HAP-1 (cell line): ENCODE measurements at regions not wholly inside any gene's neighbourhood (a gene's known extent, or its start where the extent isn't known, plus 50 kb on each side); places are given as distances from the start of the nearest gene placed in this dataset.

Experiments used
- DNase-seq, 2 experiments: peaks; one replicate each; pipeline ENCODE4 v3.0.0-alpha.2; 2016 to 2020; ENCODE audit warnings: low spot score in 2 of 2
- H3K27me3 ChIP-seq: fragments of 250-450 bp; sonication (Bioruptor Pico); 2 replicates; pipeline ENCODE4 v1.5.1; 2020; ENCODE audit warnings: low read depth, mild to moderate bottlenecking, moderate library complexity
- H3K36me3 ChIP-seq: fragments of 250-450 bp; sonication (Bioruptor Pico); replicated peaks from 2 replicates; pipeline ENCODE4 v1.5.1; 2020; ENCODE audit warnings: mild to moderate bottlenecking
- H3K4me1 ChIP-seq: fragments of 250-450 bp; sonication (Bioruptor Pico); 2 replicates; pipeline ENCODE4 v1.5.1; 2020; ENCODE audit warnings: mild to moderate bottlenecking
- H3K4me3 ChIP-seq: fragments of 250-450 bp; sonication (Bioruptor Pico); 2 replicates; pipeline ENCODE4 v1.5.1; 2020; ENCODE audit warnings: mild to moderate bottlenecking, moderate library complexity
- H3K9me3 ChIP-seq: fragments of 250-450 bp; sonication (Bioruptor Pico); 2 replicates; pipeline ENCODE4 v1.5.1; 2020; ENCODE audit warnings: mild to moderate bottlenecking, moderate library complexity
- in situ Hi-C: fragments of 300-500 bp; cut with MboI; formaldehyde crosslinking; loops from 3 replicates; pipeline ENCODE4 v1.14.3; 2020; ENCODE audit warnings: low sequenced_read_pairs, inconsistent platforms, mixed read lengths

- no peaks in the 10 kb centered on the region for H3K4me1 ChIP-seq
- H3K4me3 ChIP-seq = no peak overlapping the region
- no peaks in the 10 kb centered on the region for H3K36me3 ChIP-seq
- H3K27me3 ChIP-seq = no peaks in the 10 kb centered on the region
- H3K9me3 ChIP-seq = no peaks in the 10 kb centered on the region
- in situ Hi-C loops = no loop called here
- no peak for DNase-seq
Observed at GRCh38 chr18:43213816-43214215, 63.5 kb downstream of the SYT4 start.

- H3K4me1 ChIP-seq = no peaks in the 10 kb centered on the region
- no peak overlapping the region for H3K4me3 ChIP-seq
- in situ Hi-C loops = no loop called here
- no peaks in the 10 kb centered on the region for H3K9me3 ChIP-seq
- H3K36me3 ChIP-seq = no peaks in the 10 kb centered on the region
- no peaks in the 10 kb centered on the region for H3K27me3 ChIP-seq
- no peak for DNase-seq
Observed at GRCh38 chr18:43211059-43211458, 66.2 kb downstream of the SYT4 start.

GRCh38 chr18:43195421-43195820 is 79.9 kb upstream of the RIT2 start:
- Histone ChIP-seq H3K4me1 (no peaks in the 10 kb centered on the region), H3K4me3 (no peak overlapping the region), H3K36me3 (no peaks in the 10 kb centered on the region), H3K27me3 (no peaks in the 10 kb centered on the region), H3K9me3 (no peaks in the 10 kb centered on the region)
- DNase-seq = no peak
- in situ Hi-C loops = no loop called here

- Histone ChIP-seq H3K27me3 (no peaks in the 10 kb centered on the region), H3K36me3 (no peaks in the 10 kb centered on the region), H3K4me3 (no peak overlapping the region), H3K9me3 (no peaks in the 10 kb centered on the region), H3K4me1 (peaks cover 6% of the 10 kb centered on the region)
- no peak for DNase-seq
- in situ Hi-C loops = no loop called here
Observed at GRCh38 chr18:43193336-43193735, 77.9 kb upstream of the RIT2 start.

GRCh38 chr18:43192408-43192807 is 76.9 kb upstream of the RIT2 start:
- H3K27me3 ChIP-seq = no peaks in the 10 kb centered on the region
- DNase-seq = no peak
- H3K4me1 ChIP-seq = peaks cover 6% of the 10 kb centered on the region
- no peak overlapping the region for H3K4me3 ChIP-seq
- in situ Hi-C loops = no loop called here
- no peaks in the 10 kb centered on the region for H3K9me3 ChIP-seq
- no peaks in the 10 kb centered on the region for H3K36me3 ChIP-seq

GRCh38 chr18:43181711-43182110 is 66.2 kb upstream of the RIT2 start:
- H3K4me1 ChIP-seq = no peaks in the 10 kb centered on the region
- no peak for DNase-seq
- H3K9me3 ChIP-seq = no peaks in the 10 kb centered on the region
- no peaks in the 10 kb centered on the region for H3K36me3 ChIP-seq
- H3K27me3 ChIP-seq = no peaks in the 10 kb centered on the region
- in situ Hi-C loops = no loop called here
- no peak overlapping the region for H3K4me3 ChIP-seq

- Histone ChIP-seq H3K36me3 (no peaks in the 10 kb centered on the region), H3K4me1 (no peaks in the 10 kb centered on the region), H3K27me3 (no peaks in the 10 kb centered on the region), H3K4me3 (no peak overlapping the region), H3K9me3 (no peaks in the 10 kb centered on the region)
- no peak for DNase-seq
- in situ Hi-C loops = no loop called here
Observed at GRCh38 chr18:43180814-43181213, 65.3 kb upstream of the RIT2 start.

GRCh38 chr18:43175257-43175656 is 59.8 kb upstream of the RIT2 start:
- Histone ChIP-seq H3K4me1 (no peaks in the 10 kb centered on the region), H3K4me3 (no peak overlapping the region), H3K9me3 (no peaks in the 10 kb centered on the region), H3K36me3 (no peaks in the 10 kb centered on the region), H3K27me3 (no peaks in the 10 kb centered on the region)
- DNase-seq = no peak
- in situ Hi-C loops = no loop called here

GRCh38 chr18:43170586-43170985 is 55.1 kb upstream of the RIT2 start:
- Histone ChIP-seq H3K9me3 (no peaks in the 10 kb centered on the region), H3K27me3 (no peaks in the 10 kb centered on the region), H3K4me1 (0 out of 2 replicates have a peak, but pooled peaks cover 2% of the 10 kb centered on the region), H3K36me3 (no peaks in the 10 kb centered on the region), H3K4me3 (no peak overlapping the region)
- peak in 1 of 2 experiments; percentile 38 for DNase-seq
- in situ Hi-C loops = no loop called here
